C1 segment of cervical spinal cord (tissue), 14 donors: ENCODE measurements at regions not wholly inside any gene's neighbourhood (a gene's known extent, or its start where the extent isn't known, plus 50 kb on each side); places are given as distances from the start of the nearest gene placed in this dataset.

ENCODE experiments used
- DNase-seq, 14 donors: peaks; one replicate each; lab custom pipeline; 2025; lab: John Stamatoyannopoulos, UW

DNA sequence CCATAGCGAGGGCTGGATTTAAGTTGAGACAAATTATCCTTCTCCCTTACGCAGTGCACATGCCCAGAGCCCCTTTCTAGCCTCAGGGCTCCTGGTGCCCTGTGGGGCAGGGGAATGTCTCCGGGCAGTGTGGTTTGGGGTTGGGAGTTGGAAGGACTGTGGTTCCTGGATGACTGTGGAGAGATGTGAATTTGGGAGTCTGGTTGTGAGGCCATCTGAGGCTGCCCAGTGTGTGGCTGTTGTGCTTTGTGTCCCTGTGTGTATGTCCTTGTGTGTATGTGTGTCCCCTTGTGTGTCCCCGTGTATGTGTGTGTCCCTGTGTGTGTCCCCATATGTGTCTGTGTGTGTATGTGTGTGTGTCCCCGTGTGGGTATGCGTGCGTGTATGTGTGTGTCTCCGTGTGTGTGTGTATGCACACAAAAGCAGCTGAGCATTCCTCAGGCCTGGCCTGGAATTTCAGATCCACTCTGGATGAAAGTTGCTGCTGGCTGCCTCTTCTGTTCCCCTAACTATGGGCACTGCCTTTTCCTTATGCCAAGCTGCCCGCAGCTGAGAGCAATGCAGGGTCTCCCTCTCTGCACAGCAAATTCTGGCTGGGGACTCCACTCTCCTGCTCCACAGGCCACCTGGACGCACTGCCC lies 65.4 kb downstream of the UBIAD1 start:
- no peak for DNase-seq

DNA sequence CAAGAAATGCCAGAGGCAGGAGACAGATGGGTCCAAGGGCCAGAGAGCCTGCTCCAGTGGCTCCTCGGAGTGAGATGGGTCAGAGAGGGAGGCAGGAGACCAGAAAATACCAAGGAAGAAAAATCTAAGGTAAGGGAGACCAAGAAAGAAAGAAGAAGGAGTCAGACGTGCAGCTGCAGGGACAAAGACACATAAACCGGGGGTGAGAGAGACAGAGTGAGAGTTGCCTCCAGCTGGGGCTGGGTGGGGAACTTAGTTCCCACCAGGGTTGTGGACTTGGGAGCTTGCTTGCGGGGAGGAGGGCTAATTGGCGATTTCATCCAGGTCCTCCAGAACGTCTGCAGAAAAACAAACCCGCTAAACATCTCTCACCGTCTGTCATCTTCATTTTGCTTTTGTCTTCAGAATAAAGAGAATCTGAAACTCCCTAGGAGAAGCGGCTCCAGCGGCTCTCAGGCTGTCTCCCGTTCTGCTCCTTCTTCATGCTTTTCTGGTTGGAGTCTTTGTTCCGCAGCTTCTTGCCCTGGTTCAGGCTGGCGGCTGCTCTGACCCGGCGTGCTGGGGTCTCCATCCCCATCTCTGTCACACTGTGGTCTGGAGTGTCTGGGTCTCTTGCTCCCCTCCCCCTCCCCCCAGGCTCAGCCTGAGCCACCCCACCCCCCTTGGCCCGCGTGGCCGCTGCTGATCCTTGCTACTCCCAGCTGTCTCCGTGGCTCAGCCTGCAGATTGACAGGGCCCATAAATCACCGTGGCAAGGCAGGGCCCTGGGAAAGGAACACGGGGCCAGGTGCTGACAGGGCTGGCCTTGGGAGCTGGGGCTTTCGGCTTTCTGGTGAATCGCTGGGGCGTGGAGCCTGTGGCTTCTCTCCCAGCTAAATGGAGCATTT lies 66.6 kb downstream of the UBIAD1 start:
- DNase-seq = no peak

DNA sequence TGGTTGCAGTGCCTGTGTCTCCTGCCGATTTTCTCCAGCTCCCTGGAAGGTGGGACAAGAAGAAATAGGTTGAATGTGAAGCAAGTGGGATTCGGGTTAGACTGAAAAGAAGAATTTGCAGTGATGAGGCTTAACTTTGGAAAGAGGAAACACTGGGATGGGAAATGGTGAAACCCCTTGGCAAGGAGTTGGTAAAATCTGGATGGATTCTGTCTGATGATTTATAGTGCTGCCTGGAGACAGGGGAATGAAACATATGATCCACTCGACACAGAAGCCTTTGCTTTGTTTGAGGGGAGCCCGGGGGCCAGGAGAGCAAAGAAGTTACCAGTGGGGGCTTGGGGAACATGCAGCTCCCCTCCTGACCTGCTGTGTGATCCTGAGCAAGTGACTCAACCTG lies 67.2 kb downstream of the UBIAD1 start:
- no peak for DNase-seq

DNA sequence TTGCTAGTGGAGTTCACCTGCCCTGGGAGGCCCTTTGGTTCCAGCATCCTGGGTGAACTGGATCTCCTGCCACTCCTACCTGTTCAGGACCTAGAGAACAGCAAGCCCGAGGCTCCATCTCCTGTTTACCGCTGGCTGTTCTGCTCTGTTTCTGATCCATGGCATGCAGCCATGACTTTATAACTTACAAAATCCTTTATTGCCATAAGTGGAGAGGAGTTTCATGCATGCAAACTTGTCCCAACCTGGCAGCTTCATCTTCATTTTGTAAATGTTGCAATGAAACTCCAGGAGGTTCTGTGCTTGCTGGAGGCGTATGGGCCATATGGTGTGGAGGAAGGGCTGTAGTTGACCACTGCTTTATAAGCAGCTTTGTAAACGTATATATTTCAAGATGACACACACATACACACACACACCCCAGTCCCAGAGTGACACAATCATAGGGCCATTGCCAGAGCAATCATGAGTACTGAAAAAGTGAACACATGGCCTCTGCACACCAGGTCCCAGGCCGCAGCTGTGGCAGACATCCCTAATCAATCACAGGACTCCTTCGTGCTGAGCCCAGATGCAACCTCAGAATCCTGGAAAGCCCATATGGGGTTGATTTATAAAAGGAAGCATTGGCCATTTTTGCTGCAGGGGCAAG lies 69.0 kb downstream of the UBIAD1 start:
- DNase-seq = no peak

DNA sequence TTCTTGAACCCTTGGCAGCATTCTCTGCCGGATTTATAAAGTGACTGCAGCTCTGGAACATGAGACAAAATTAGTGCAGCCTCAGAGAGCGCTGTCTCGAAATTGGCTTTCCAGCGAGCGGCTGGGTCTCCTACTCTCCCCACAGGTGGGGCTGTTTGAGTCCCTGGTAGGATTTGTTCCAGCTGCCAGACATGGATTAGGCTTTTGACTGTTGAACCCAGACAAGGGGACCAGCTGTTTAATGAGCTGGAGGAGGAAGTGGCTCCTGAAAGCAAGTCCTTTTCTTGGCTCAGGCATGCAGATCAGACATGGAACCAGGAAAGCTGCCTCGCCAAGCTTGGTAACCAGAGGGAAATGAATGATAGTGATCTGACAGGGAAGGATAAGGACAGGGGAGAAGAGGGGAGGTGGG lies 69.6 kb downstream of the UBIAD1 start:
- DNase-seq = no peak

DNA sequence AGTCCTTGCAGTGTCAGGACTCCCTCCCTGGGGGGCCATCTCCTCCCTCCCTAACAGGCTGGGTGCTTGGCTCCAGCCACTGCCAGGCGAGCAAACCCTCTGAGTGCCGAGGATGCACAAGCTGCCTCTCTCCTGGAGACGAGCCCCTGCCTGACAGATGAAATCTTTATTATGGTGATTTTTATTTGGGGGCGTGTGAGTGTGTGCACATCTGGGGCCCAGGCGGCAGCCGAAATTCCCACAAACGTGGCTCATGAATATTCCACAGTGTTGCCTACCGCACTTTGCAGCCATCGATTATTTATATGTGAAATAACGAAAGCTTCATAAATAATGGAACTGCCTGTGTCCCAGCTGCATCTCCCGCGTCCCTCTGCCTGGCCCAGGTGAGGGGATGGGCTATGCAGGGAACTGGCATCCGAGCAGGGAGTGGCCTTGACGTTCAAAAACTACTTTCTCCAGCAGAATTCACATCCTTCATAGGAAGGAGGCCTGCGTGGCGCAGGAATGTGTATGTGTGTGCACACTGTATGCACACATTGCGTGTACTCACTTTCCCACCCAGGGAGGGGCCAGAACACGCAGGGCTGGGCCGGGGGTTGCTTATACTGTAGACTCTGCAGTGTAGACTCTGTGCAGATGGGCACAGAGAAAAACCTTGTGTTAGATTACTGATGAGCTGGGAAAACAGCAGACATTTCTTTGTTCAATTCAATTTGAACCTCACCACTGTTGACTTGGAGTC lies 73.1 kb downstream of the UBIAD1 start:
- no peak for DNase-seq

DNA sequence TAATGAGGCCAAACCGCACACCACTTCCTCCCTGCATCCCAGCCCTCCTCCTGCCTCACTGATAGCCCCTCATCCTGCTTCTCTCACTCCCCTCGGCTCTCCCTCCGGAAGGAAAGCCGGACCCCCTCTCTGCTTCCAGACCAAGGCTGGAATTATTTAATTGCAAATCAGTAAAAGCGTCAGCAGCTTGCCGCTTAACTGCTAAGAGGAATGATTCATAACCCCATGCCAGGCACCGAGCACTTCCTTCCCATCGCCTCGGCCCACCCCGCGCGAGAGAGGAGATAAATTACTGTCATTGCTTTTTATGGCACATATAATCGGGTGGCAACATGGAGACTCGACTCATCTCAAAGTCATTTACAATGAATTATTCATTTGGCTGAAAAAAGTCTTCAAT lies 77.3 kb downstream of the UBIAD1 start:
- no peak for DNase-seq

DNA sequence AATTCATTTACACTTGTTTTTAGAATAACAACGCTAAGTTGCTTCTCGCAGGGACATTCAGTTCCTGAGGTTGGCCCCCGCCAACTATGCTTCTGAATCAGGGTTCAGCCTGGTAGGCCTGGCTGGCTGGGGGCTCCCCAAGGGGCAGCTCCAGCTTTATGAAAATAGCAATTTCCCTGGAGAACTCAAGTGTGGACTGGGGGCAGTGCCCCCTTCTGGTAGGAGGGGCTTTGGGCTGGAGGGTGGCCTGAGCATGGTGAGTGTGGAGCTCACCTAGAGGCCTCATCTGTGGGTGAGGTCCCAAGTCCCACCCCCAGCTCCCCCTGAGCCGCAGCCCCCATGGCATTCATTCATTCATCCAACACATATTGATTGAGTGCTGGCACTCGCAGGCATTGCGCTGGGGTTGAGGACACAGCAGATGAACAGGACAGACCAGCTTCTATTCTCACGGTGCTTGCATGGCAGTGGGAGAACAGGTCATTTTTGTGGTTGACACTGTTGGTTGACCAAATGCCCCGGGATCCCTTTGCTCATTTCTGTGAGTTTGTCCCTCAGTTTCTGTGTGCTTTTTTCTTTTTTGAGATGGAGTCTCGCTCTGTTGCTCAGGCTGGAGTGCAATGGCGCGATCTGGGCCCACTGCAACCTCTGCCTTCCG lies 79.2 kb downstream of the UBIAD1 start:
- no peak for DNase-seq

DNA sequence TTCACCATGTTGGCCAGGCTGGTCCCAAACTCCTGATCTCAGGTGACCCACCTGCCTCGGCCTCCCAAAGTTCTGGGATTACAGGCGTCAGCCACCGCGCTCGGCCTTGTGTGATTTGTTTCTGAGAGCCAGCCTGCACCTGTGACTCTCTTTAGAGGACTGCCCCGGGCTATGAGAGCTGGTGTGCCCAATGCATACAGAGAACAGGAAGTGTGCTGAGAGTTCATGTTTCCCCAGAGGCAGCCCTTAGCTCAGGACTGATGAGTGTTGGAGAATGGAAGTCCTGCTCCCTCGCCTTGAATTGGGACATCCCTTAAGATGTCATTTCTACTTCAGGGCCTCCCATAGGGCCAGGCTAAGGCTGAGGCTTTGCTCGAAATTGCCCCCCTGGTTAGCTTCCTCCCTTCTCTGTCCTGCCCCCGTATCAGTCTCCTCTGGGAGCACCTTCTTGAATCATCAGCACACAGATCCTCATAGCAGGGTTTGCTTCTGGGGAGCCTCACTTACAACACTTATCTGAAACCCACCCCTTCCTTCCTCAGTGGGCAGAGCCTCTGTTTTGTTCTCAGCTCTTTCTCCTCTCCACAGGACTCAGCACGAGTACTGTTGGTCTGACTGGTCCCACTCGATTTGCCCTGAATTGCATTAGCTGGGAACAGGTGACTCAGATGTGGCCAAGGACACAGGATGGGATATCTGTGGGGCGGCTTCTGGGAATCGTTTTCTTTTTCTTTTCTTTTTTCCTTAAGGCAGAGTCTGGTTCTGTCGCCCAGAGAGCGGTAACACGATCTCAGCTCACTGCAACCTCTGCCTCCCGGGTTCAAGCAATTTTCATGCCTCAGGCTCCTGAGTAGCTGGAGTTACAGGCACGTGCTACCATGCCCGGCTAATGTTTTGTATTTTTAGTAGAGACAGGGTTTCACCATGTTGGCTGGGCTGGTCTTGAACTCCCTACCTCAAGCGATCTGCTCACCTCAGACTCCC lies 80.1 kb downstream of the UBIAD1 start:
- no peak for DNase-seq

DNA sequence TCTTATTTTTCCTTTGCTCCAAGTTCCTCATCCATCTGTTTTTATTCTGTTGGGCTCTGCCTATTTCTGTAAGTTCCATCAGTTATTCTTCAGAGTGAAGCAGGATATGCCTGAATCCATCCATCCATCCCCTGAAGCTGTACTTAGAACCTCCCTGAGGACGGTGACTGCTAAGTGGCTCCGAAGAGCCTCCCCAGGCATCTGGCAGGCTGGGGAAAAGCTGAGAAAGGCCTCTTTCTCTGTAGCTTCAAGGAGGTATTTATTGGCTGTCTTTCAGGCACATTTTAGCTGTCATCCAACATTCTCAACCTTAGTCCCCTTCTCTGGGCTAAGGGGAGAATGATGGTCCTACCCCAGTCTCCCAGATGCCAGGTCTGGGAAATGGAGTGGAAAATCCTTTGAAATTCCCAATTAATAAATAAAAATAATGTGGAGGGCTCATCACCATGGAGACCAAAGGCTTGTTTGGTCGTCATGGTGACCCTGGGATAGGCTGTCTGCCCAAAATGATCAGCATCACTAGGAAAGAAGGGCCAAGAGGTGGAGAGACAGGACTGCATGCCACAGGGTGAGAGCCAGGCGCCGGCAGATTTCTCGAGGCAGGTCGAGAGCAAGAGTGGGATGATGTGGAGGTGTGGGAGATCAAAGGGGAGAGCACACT lies 82.0 kb downstream of the UBIAD1 start:
- peak in 4 of 14 donors; percentile 41 to 78 (median 58) for DNase-seq

DNA sequence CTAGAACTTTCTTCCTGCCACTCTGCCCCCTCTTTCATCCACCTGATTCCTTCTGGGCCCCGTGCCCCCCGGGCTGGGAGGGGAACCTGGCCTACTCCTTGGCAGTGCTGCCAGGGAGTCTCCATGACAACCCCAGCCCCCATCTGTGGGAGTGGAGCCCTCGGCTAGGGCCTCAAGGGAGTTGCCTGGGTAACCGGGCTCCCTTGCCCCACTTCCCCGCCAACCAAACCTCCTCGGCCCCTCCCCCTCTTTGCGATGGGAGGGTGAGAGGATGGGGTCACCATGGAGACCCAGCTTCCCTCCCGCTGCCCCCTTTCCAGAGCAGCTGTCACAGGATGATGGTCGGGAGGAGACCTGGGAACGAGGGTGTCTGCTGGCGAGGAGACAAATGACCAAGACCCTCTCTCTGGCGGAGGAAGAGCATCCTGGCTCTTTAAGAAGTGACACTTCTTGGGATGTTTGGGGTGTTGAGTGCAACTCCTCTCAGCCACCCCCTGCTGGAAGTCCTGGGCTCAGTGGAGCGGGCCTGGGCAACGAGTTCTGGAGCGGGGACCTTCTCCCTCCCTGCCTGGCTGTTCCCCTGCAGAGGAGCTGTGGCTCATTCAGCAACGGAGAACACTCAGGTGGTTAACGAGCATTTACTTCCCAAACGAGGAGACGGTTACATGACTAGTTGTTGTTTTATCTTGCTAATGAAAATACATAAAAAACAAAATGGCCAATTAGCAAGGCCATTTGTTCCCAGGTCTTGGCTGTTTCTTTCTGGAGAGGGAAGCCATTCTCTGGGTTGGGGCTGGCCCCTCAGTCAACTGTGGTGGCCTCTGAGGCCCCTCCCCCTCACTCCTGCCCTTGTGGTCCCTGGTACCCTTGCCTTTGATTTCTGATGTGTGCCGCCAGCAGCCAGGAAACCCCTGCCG lies 82.8 kb downstream of the UBIAD1 start:
- peak in 11 of 14 donors; percentile 35 to 87 (median 78) for DNase-seq

DNA sequence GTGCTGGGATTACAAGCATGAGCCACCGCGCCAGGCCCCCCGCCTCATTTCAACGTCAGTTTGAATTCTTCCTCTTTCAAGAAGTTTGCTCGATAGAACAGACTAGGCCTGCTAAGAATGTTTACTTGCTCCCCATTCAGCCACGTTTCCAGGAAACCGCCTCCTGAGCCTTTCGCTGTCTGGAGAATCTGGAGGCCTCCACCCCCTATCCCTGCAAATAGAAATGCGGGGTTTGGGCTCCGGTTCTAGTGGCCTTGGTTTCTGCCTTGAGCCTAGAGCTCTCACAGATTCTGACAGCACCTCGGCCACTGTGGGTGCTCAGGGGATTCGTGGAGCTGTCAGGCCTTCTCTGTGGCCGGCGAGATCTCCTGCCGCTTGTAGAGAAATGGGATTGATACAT lies 84.3 kb downstream of the UBIAD1 start:
- DNase-seq = peak in 4 of 14 donors; percentile 6 to 32 (median 24)

DNA sequence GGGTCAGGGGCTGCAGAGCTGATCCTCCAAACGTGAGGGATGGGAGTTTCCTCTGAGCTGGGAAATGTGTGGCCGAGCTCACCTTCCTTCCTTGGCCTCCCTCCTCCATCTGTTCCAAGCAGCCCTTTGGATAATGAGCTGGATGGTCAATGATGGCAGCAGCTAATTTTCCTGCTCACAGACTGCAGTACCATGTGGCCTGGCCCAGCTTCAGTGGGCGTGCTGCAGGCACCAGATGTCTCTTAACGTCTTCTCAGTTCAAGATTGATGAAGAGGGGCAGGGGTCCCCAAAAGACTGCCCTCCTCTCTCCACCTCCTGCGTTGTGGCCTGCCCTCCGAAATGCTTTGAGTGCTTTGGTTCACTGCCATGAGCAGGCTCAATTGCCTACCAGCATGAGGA lies 86.0 kb downstream of the UBIAD1 start:
- no peak for DNase-seq

DNA sequence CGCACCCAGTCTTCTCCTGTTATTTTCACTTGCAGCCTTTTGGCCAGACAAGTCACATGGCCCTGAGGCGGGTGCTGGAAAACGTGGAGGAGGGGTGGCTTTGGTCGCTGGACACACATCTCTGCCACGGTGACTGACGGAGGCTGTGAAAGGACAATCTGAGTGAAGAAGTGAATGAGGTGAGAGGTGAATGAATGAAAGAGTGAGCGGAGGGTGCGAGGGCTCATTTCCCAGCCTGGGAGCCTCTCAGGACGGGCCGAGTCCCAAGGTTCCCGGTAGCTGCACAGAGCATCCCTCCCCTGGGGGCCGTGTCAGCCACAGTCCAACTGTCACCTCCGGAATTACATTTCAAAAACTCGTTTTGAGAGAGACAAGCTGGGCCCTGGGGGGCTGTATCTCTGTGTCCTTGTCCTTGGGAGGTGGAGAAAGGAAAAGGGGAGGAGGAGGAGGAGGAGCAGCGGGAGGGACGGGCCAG lies 89.6 kb downstream of the UBIAD1 start:
- no peak for DNase-seq

DNA sequence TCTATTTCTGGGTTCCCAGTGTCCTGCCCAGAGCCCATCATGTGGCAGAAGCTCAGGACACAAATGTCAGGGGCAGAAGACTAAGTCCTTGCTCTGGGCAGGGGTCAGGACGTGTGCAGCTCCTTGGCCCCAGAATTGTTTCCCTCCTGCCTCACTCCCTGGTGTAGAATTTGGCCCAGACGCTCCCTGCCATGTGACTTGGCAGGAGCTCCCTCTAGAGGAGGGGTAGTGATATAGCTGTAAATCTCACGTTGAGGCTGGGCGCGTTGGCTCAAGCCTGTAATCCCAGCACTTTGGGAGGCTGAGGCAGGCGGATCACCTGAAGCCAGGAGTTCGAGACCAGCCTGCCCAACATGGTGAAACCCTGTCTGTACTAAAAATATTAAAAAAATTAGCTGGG lies 91.2 kb downstream of the UBIAD1 start:
- no peak for DNase-seq

DNA sequence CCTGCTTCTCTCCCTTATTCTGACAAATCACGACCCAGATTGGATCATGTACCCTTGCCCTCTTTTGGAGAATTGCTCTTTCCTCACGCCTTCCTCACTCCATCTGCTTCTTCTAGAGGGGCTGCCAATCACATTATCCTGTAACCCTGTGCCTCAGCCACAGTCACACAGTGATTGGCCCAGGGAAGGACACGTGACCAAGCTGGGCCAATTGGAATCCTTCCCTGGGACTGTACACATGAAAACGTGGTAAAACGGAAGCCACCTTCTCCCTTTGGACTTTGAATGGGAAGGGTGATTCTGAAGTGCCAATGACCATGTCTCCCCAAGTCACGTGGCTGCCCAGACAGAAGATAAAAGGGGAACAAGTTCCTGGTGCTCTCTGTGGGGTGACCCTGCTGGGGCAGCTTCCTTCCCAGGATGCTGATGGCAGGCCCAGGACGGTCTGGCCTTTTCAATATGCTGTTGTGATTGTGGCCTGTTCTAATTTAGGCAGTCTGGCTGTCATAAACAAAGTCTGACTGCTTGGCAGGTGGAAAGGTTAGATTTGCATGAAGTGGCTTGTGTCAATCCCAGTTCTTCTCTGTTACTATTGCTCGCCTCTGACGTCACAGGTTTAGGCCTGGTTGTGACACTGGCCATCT lies 92.9 kb downstream of the UBIAD1 start:
- DNase-seq = no peak

DNA sequence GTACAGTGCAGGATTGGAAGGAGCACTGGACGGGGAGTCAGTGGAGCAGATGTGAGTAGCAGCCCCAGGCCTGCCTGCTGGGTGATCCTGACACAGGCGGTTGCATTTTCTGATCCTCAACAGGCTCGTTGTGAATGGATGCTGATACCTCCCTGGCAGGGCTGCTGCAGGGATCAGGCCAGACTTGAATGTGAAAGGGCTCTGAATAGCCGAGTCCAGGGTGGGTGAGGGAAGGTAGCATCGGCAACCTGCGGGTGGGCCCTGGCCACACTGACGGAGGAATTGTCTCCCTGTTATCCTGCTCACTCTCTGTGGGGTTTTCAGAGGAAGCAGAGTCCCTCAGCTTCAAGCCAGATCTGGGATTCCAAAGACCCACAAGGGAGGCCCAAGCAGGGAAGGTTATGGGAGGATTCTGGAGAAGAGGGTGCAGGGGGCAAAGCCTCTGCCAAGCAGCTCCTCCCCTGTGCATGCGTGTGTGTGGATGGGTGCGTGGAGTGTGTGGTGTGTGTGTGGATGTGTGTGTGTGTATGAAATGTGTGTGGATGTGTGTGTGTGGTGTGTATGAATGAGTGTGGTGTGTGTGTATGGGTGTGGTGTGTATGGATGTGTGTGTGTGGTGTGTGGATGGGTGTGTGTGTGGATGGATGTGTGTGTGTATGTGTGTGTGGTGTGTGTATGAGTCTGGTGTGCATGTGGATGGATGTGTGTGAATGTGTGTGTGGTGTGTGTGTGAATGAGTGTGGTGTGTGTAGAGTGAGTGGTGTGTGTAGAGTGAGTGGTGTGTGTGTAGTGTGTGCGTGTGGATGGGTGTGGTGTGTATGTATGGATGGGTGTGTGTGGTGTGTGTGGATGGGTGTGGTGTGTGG lies 100.3 kb downstream of the UBIAD1 start:
- no peak for DNase-seq
